HepG2 (cell line): ENCODE measurements at regions not wholly inside any gene's neighbourhood (a gene's known extent, or its start where the extent isn't known, plus 50 kb on each side); places are given as distances from the start of the nearest gene placed in this dataset.

ENCODE experiments used
- ATAC-seq: fragments of 200-7000 bp; cut with Tn5 transposase; 3 replicates; pipeline ENCODE4 v1.9.1; 2020; ENCODE audit warnings: mild to moderate bottlenecking, moderate library complexity
- BruUV-seq: library from RNA; stranded (reverse); fragments of 400-500 nt; replicated peaks from 2 replicates; lab custom pipeline; 2021; lab: Mats Ljungman, UMichigan
- CTCF ChIA-PET: fragments of 300-600 bp; formaldehyde crosslinking; extraction: SDS; loops from one replicate; lab custom pipeline; 2021; ENCODE audit warnings: low total read pairs, inconsistent platforms, low intra/inter-chr PET ratio; lab: Yijun Ruan, JAX
- POLR2A ChIA-PET: fragments of 350-600 bp; sonication (Branson Sonifier 250); formaldehyde crosslinking; loops from one replicate; lab custom pipeline; 2020; ENCODE audit warnings: antibody characterized with exemption, inconsistent platforms; lab: Yijun Ruan, JAX
- DNase-seq: peaks from one replicate; pipeline ENCODE4 v3.0.0-alpha.2; 2015; ENCODE audit warnings: low spot score
- FAIRE-seq: peaks from 3 replicates; lab custom pipeline; 2011; peaks lifted over from hg19 to GRCh38; lab: Jason Lieb, UNC
- H2AFZ ChIP-seq: one replicate; pipeline ENCODE4 v1.6.1; 2011; ENCODE audit warnings: low read length, inconsistent platforms
- H3K27ac ChIP-seq: fragments of 300-600 bp; 3 replicates; pipeline ENCODE4 v1.8.0; 2011; ENCODE audit warnings: mixed run types, mild to moderate bottlenecking, mixed read lengths, low read length, inconsistent platforms; ENCODE audit not compliant: insufficient read depth; ENCODE audit errors: extremely low read length
- H3K27me3 ChIP-seq, 2 experiments: fragments of 200-600 bp in 1 of 2; 2 replicates in 1 of 2; 3 replicates in 1 of 2; pipeline versions ENCODE4 v1.6.0 to v1.8.0; 2011; ENCODE audit warnings: low read length in 2 of 2, mild to moderate bottlenecking in 2 of 2, moderate library complexity in 2 of 2, inconsistent platforms in 1 of 2; ENCODE audit not compliant: insufficient read depth in 2 of 2, control insufficient read depth in 1 of 2
- H3K36me3 ChIP-seq, 2 experiments: fragments of 200-600 bp in 1 of 2; replicated peaks in 1 of 2; 2 replicates in 1 of 2; 3 replicates in 1 of 2; pipeline versions ENCODE4 v1.5.1 to v1.8.0; 2011; ENCODE audit warnings: low read length in 2 of 2, inconsistent platforms in 1 of 2; ENCODE audit not compliant: insufficient read depth in 2 of 2, control insufficient read depth in 1 of 2
- H3K4me1 ChIP-seq: 2 replicates; pipeline ENCODE4 v1.5.1; 2012; ENCODE audit warnings: low read length, inconsistent platforms; ENCODE audit not compliant: insufficient read depth
- H3K4me2 ChIP-seq: 2 replicates; pipeline ENCODE4 v1.6.0; 2011; ENCODE audit warnings: low read depth, low read length, inconsistent platforms
- H3K4me3 ChIP-seq, 3 experiments: fragments of 200-600 bp in 1 of 3; sonication (generic), shearing (Covaris generic) in 1 of 3; replicated peaks in 1 of 3; 2 replicates each; pipeline ENCODE4 v1.5.1; 2011 to 2016; ENCODE audit warnings: low read length in 3 of 3, inconsistent platforms in 2 of 3, low read depth in 2 of 3, mild to moderate bottlenecking in 2 of 3, control low read depth in 1 of 3, mixed read lengths in 1 of 3; ENCODE audit not compliant: insufficient read depth in 1 of 3
- H3K79me2 ChIP-seq: one replicate; pipeline ENCODE4 v1.6.1; 2011; ENCODE audit warnings: low read length, inconsistent platforms; ENCODE audit not compliant: insufficient read depth
- H3K9ac ChIP-seq: 2 replicates; pipeline ENCODE4 v1.6.0; 2011; ENCODE audit warnings: mild to moderate bottlenecking, low read depth, low read length, inconsistent platforms; ENCODE audit not compliant: insufficient read depth
- H3K9me3 ChIP-seq: 2 replicates; pipeline ENCODE4 v1.5.1; 2012; ENCODE audit warnings: mild to moderate bottlenecking, low read length
- H4K20me1 ChIP-seq: 2 replicates; pipeline ENCODE4 v1.6.0; 2011; ENCODE audit warnings: inconsistent platforms, mild to moderate bottlenecking, low read length, moderate library complexity; ENCODE audit not compliant: insufficient read depth
- CREBL2 ChIP-seq: sonication (generic); formaldehyde crosslinking; IDR thresholded peaks from 2 replicates; pipeline ENCODE4 v1.8.1; 2023; ENCODE audit warnings: missing genetic modification reagents, mild to moderate bottlenecking, borderline replicate concordance
- KAT8 ChIP-seq: IDR thresholded peaks from 2 replicates; pipeline ENCODE4 v1.6.1; 2016; ENCODE audit warnings: missing genetic modification reagents, missing compliant biosample characterization
- MATR3 ChIP-seq: sonication (generic); formaldehyde crosslinking; IDR thresholded peaks from 2 replicates; pipeline ENCODE4 v1.4.0; 2020; ENCODE audit warnings: missing genetic modification reagents
- MZF1 ChIP-seq: sonication (generic); formaldehyde crosslinking; IDR thresholded peaks from 2 replicates; pipeline ENCODE4 v1.8.1; 2023; ENCODE audit warnings: mild to moderate bottlenecking, missing genetic modification reagents, borderline replicate concordance
- PHB2 ChIP-seq: fragments of 450-650 bp; IDR thresholded peaks from 2 replicates; pipeline ENCODE4 v1.6.1; 2018; ENCODE audit not compliant: partially characterized antibody
- SIN3B ChIP-seq: fragments of 150-350 bp; IDR thresholded peaks from 2 replicates; pipeline ENCODE4 v1.6.1; 2014; ENCODE audit warnings: low read length
- SYNCRIP ChIP-seq: fragments of 200-400 bp; formaldehyde crosslinking; IDR thresholded peaks from 2 replicates; pipeline ENCODE4 v1.6.1; 2018; ENCODE audit warnings: mild to moderate bottlenecking, low read depth, low read length; ENCODE audit not compliant: insufficient read depth
- UBTF ChIP-seq: sonication (generic); formaldehyde crosslinking; IDR thresholded peaks from 2 replicates; pipeline ENCODE4 v1.4.0; 2020; ENCODE audit warnings: mild to moderate bottlenecking, missing genetic modification reagents
- XBP1 ChIP-seq: sonication (generic); formaldehyde crosslinking; IDR thresholded peaks from 2 replicates; pipeline ENCODE4 v1.5.0; 2020; ENCODE audit warnings: missing genetic modification reagents
- ZKSCAN8 ChIP-seq: IDR thresholded peaks from 2 replicates; pipeline ENCODE4 v1.6.1; 2016; ENCODE audit warnings: borderline replicate concordance, missing genetic modification reagents, missing compliant biosample characterization
- ZNF207 ChIP-seq: fragments of 450-650 bp; IDR thresholded peaks from 2 replicates; pipeline ENCODE4 v1.6.1; 2016; ENCODE audit warnings: antibody characterized with exemption, borderline replicate concordance
- ZNF598 ChIP-seq: sonication (generic); formaldehyde crosslinking; IDR thresholded peaks from 2 replicates; pipeline ENCODE4 v1.5.1; 2020; ENCODE audit warnings: mild to moderate bottlenecking, missing genetic modification reagents, borderline replicate concordance
- ZNF720 ChIP-seq: sonication (generic); formaldehyde crosslinking; IDR thresholded peaks from 2 replicates; pipeline ENCODE4 v1.4.0; 2020; ENCODE audit warnings: missing genetic modification reagents
- WGBS: methylation state at CpG from one replicate; pipeline ENCODE4 v1.1.6; 2017; ENCODE audit warnings: low lambda C conversion rate; 5-methylcytosine and 5-hydroxymethylcytosine counted together
- in situ Hi-C: cut with HindIII; loops from 2 replicates; pipeline ENCODE4 v1.10.0; 2017; ENCODE audit warnings: low pct_unique_long_range_greater_than_20kb; ENCODE audit not compliant: extremely low pct_ligation_motif_present
- intact Hi-C: fragments of 100-400 bp; cut with micrococcal nuclease; formaldehyde crosslinking; loops from one replicate; pipeline ENCODE4 v1.10.0; 2022; ENCODE audit not compliant: unreplicated experiment
- TF ChIP-seq, protein P1 (sequence below), 2 experiments: sonication (generic) in 1 of 2; formaldehyde crosslinking in 1 of 2; IDR thresholded peaks; 2 replicates each; pipeline versions ENCODE4 v1.4.0 to v1.6.1; 2016 to 2020; ENCODE audit warnings: borderline replicate concordance in 1 of 2, low read depth in 1 of 2, mild to moderate bottlenecking in 1 of 2, missing genetic modification reagents in 1 of 2
- TF ChIP-seq, protein P2 (sequence below): sonication (generic); formaldehyde crosslinking; IDR thresholded peaks from 2 replicates; pipeline ENCODE4 v1.4.0; 2020; ENCODE audit warnings: missing genetic modification reagents
- TF ChIP-seq, protein P3 (sequence below): IDR thresholded peaks from 2 replicates; pipeline ENCODE4 v1.6.1; 2016; ENCODE audit warnings: low read depth, borderline replicate concordance

GRCh38 chr4:8691151-8691775 is 98.7 kb downstream of the CPZ start:
- in situ Hi-C loops = no loop called here
- Histone ChIP-seq H3K4me3 (no peak overlapping the region), H3K4me1 (no peaks in the 10 kb centered on the region), H2AFZ (no peak overlapping the region), H3K4me2 (no peak overlapping the region), H3K9me3 (no peaks in the 10 kb centered on the region), H3K36me3 (no peaks in the 10 kb centered on the region), H3K27ac (no peak overlapping the region), H3K27me3 (peaks cover 8 to 40% of the 10 kb centered on the region in 2 experiments; a peak in 3 of 5 replicates), H3K79me2 (no peaks in the 10 kb centered on the region), H3K9ac (no peak overlapping the region), H4K20me1 (no peaks in the 10 kb centered on the region)
- POLR2A ChIA-PET = no interaction called here
- WGBS = 36% methylated on average over 8 of the region's 27 CpGs
- CTCF ChIA-PET = no interaction called here
- intact Hi-C loops = no loop called here
- DNase-seq = no peak
- no peak for ATAC-seq
- no TSS peak for BruUV-seq
- no peak for FAIRE-seq
- TF ChIP-seq MATR3 (CRISPR knock-in tag) = no peak
- no peak for TF ChIP-seq ZNF598 (CRISPR knock-in tag)
- TF ChIP-seq, protein P1, sequence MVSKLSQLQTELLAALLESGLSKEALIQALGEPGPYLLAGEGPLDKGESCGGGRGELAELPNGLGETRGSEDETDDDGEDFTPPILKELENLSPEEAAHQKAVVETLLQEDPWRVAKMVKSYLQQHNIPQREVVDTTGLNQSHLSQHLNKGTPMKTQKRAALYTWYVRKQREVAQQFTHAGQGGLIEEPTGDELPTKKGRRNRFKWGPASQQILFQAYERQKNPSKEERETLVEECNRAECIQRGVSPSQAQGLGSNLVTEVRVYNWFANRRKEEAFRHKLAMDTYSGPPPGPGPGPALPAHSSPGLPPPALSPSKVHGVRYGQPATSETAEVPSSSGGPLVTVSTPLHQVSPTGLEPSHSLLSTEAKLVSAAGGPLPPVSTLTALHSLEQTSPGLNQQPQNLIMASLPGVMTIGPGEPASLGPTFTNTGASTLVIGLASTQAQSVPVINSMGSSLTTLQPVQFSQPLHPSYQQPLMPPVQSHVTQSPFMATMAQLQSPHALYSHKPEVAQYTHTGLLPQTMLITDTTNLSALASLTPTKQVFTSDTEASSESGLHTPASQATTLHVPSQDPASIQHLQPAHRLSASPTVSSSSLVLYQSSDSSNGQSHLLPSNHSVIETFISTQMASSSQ (IDR thresholded peaks at IDR 0.05; ENCODE audit: low read depth) = no peak
- TF ChIP-seq, protein P1 (CRISPR knock-in tag; IDR thresholded peaks at IDR 0.05; ENCODE audit: borderline replicate concordance) = no peak
- TF ChIP-seq, protein P2, sequence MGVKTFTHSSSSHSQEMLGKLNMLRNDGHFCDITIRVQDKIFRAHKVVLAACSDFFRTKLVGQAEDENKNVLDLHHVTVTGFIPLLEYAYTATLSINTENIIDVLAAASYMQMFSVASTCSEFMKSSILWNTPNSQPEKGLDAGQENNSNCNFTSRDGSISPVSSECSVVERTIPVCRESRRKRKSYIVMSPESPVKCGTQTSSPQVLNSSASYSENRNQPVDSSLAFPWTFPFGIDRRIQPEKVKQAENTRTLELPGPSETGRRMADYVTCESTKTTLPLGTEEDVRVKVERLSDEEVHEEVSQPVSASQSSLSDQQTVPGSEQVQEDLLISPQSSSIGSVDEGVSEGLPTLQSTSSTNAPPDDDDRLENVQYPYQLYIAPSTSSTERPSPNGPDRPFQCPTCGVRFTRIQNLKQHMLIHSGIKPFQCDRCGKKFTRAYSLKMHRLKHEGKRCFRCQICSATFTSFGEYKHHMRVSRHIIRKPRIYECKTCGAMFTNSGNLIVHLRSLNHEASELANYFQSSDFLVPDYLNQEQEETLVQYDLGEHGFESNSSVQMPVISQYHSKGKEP (CRISPR knock-in tag) = no peak
- TF ChIP-seq, protein P3, sequence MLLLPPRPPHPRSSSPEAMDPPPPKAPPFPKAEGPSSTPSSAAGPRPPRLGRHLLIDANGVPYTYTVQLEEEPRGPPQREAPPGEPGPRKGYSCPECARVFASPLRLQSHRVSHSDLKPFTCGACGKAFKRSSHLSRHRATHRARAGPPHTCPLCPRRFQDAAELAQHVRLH (CRISPR knock-in tag) = no peak
- TF ChIP-seq SYNCRIP = no peak
- no peak for TF ChIP-seq ZNF207
- no peak for TF ChIP-seq CREBL2 (CRISPR knock-in tag)
- no peak for TF ChIP-seq SIN3B
- no peak for TF ChIP-seq XBP1
- TF ChIP-seq MZF1 (CRISPR knock-in tag) = no peak
- no peak for TF ChIP-seq KAT8 (CRISPR knock-in tag)
- TF ChIP-seq ZKSCAN8 (CRISPR knock-in tag) = no peak
- no peak for TF ChIP-seq PHB2
- no peak for TF ChIP-seq ZNF720 (CRISPR knock-in tag)
- no peak for TF ChIP-seq UBTF (CRISPR knock-in tag)
